ENCODE measurements at regions not wholly inside any gene's neighbourhood (a gene's known extent, or its start where the extent isn't known, plus 50 kb on each side); places are given as distances from the start of the nearest gene placed in this dataset.

DNA sequence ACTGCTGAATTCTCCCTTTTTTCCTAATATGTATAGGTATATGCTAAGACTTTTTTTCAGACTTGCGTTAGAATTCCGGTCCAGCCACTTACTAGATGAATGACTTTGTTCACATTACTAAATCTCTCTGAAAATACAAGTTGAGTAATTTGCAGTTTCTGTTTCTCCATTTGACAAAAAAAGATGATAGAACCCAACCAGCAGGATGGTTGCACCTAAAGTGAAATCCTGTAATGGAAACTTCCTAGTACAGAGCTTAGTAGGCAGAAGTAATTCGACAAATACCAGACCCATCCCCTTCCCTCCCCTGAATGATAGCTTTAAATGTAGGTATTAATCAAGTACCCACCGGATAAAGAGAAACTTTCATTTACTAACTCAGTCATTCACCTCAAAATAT is 113.6 kb upstream of the RAP1B start:
- Histone ChIP-seq H3K36me3 (no peaks in the 10 kb centered on the region), H3K27me3 (no peaks in the 10 kb centered on the region), H3K4me1 (no peaks in the 10 kb centered on the region), H3K9me3 (no peaks in the 10 kb centered on the region), H3K27ac (no peak overlapping the region), H3K4me3 (no peak overlapping the region)
- no peak for TF ChIP-seq POLR2A (IDR thresholded peaks at IDR 0.05)
- TF ChIP-seq, protein P1, sequence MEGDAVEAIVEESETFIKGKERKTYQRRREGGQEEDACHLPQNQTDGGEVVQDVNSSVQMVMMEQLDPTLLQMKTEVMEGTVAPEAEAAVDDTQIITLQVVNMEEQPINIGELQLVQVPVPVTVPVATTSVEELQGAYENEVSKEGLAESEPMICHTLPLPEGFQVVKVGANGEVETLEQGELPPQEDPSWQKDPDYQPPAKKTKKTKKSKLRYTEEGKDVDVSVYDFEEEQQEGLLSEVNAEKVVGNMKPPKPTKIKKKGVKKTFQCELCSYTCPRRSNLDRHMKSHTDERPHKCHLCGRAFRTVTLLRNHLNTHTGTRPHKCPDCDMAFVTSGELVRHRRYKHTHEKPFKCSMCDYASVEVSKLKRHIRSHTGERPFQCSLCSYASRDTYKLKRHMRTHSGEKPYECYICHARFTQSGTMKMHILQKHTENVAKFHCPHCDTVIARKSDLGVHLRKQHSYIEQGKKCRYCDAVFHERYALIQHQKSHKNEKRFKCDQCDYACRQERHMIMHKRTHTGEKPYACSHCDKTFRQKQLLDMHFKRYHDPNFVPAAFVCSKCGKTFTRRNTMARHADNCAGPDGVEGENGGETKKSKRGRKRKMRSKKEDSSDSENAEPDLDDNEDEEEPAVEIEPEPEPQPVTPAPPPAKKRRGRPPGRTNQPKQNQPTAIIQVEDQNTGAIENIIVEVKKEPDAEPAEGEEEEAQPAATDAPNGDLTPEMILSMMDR (IDR thresholded peaks at IDR 0.05) = no peak
- intact Hi-C loops (cut with DNase I; ENCODE audit: low total_unique reads) = no loop called here
- no peak for DNase-seq

DNA sequence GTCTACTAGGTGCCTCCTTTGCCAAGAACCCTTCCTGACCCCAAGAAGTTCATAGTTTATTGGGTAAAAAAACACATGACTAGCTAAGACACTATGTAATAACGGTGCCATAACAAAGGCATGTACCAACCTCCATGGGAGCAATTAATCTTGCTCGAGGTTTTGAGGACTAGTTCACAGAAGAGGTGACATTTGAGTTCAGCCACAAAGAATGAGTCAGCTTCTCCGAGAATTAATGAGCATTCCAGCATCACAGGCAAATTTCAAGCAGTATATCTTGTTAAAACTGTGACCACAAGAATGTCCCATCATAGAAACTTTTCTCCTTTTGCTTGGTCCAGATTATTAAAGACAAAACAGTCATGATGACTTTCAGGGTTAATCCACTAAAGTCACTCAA is 113.0 kb upstream of the RAP1B start:
- Histone ChIP-seq H3K36me3 (no peaks in the 10 kb centered on the region), H3K4me1 (no peaks in the 10 kb centered on the region), H3K27ac (no peak overlapping the region), H3K9me3 (no peaks in the 10 kb centered on the region), H3K27me3 (no peaks in the 10 kb centered on the region), H3K4me3 (no peak overlapping the region)
- DNase-seq = no peak
- intact Hi-C loops (cut with DNase I; ENCODE audit: low total_unique reads) = no loop called here
- TF ChIP-seq, protein P1 (IDR thresholded peaks at IDR 0.05) = no peak
- no peak for TF ChIP-seq POLR2A (IDR thresholded peaks at IDR 0.05)

DNA sequence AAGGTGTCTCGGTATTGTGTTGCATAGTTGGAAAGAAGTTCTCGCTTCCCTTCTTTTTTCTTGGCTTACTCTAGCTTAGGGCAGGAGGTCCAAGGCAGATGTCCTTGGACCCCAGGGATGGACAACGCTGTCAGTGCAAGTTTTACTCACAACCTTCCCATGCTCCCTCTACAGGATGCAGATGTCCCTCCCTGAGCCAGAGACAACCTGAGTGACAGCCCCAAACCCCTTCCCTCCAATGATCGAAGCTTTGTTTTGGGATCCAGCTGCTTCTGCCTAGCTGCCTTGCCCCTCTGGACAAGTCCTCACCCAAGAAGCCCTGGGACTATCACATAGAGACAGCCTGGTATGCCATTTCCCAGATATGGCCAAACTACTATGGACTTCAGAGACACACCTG is 112.0 kb upstream of the RAP1B start:
- Histone ChIP-seq H3K4me3 (no peak overlapping the region), H3K27ac (no peak overlapping the region), H3K4me1 (no peaks in the 10 kb centered on the region), H3K9me3 (no peaks in the 10 kb centered on the region), H3K36me3 (no peaks in the 10 kb centered on the region), H3K27me3 (no peaks in the 10 kb centered on the region)
- DNase-seq = no peak
- TF ChIP-seq, protein P1 (IDR thresholded peaks at IDR 0.05) = no peak
- no peak for TF ChIP-seq POLR2A (IDR thresholded peaks at IDR 0.05)
- intact Hi-C loops (cut with DNase I; ENCODE audit: low total_unique reads) = no loop called here

DNA sequence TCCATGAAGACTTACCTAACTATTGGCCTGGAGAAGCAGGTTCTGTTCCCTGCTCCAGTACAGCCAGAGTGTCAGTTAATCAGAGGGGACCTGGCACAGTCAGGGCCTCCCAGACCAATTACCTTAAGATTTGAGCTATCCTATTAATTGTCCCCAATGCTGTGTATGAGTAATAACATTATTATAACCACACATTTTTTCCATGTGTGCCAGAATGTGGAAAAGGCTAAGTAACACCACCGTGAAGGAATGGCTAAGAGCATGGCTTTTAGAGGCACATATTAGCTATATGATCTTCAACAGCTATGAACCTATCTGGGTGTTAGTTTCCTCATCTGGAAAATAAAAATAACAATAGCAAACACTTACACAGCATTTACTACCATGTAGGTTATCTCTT is 111.1 kb upstream of the RAP1B start:
- H3K4me1 ChIP-seq = no peaks in the 10 kb centered on the region
- H3K36me3 ChIP-seq = no peaks in the 10 kb centered on the region
- intact Hi-C loops (cut with DNase I; ENCODE audit: low total_unique reads) = no loop called here
- H3K9me3 ChIP-seq = no peaks in the 10 kb centered on the region
- DNase-seq = no peak
- H3K4me3 ChIP-seq = no peak overlapping the region
- no peaks in the 10 kb centered on the region for H3K27me3 ChIP-seq
- no peak overlapping the region for H3K27ac ChIP-seq
- no peak for TF ChIP-seq POLR2A (IDR thresholded peaks at IDR 0.05)
- TF ChIP-seq, protein P1 (IDR thresholded peaks at IDR 0.05) = no peak

DNA sequence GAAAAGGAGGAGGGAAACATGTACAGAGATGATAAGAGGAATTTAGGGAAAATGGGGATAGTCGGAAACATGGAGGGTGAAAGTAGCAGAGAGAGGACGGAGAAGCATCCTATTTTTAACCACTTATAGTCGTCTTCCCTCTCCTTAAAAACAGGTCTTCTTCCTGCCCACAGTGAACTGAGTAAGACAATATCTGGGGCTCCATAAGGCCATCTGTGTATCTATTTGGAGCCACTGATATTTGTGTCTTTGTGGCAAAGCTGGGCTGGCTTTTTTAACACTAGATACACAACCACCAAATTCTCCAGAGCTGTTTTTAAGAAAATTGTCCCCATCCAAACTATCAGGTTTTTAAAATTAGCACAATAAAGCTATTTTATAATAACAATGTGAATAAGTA is 109.5 kb upstream of the RAP1B start:
- H3K4me3 ChIP-seq = no peak overlapping the region
- intact Hi-C loops (cut with DNase I; ENCODE audit: low total_unique reads) = no loop called here
- no peak for DNase-seq
- H3K36me3 ChIP-seq = no peaks in the 10 kb centered on the region
- H3K4me1 ChIP-seq = no peaks in the 10 kb centered on the region
- no peak for TF ChIP-seq POLR2A (IDR thresholded peaks at IDR 0.05)
- TF ChIP-seq, protein P1 (IDR thresholded peaks at IDR 0.05) = no peak
- H3K9me3 ChIP-seq = no peaks in the 10 kb centered on the region
- no peak overlapping the region for H3K27ac ChIP-seq
- no peaks in the 10 kb centered on the region for H3K27me3 ChIP-seq
